ENCODE measurements at regions not wholly inside any gene's neighbourhood (a gene's known extent, or its start where the extent isn't known, plus 50 kb on each side); places are given as distances from the start of the nearest gene placed in this dataset.

DNA sequence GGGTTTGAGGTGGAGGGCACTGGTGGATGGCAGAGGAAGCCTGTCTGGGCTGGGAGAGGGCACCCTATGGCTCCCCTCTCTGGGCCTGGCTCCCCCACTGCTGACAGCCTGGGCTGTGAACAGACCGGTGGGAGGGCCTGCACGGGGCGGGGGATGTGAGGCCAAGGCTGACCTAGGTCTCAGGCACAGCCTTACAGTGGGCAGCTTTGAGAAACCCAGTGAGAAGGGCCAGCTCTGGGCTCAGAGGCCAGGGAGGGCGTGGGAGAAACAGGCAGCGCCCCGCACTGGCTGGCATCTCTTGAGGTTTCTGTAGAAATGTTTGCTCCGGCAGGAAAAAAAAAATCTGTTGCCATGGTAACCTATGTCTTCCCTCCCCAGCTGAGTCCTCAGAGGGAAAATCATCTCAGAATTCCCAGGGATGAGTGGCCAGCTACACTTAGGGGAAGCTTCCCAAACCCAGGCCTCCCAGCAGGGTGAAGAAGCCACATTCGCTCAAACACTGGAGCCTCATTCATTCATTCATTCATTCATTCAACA, 71.7 kb upstream of the TAF1B start:
- H3K27me3 ChIP-seq (ENCODE audit: control insufficient read depth, insufficient read depth, low read length): no peaks in the 10 kb centered on the region
- CTCF ChIA-PET: interaction anchor here (0.9 to 1.4 kb wide), 3 partner anchors 11 to 28 kb away, joined by 4 to 7 read pairs (median 6); no protein-coding TSS in a partner anchor
- in situ Hi-C loops (cut with HindIII; ENCODE audit: low pct_unique_long_range_greater_than_20kb, low sequenced_read_pairs) (no loop called here), intact Hi-C loops (cut with micrococcal nuclease; ENCODE audit: unreplicated experiment) (no loop called here)
- TF ChIP-seq CTCF (IDR thresholded peaks at IDR 0.05): no peak
- no peak for TF ChIP-seq POLR2AphosphoS5 (IDR thresholded peaks at IDR 0.05; ENCODE audit: low read depth, low read length)
- TF ChIP-seq TCF7L2 (IDR thresholded peaks at IDR 0.05; ENCODE audit: low read depth, low read length): no peak
- TF ChIP-seq SIN3A (IDR thresholded peaks at IDR 0.05; ENCODE audit: borderline replicate concordance, insufficient read depth, low read depth, low read length): no peak
- TF ChIP-seq REST (IDR thresholded peaks at IDR 0.05; ENCODE audit: insufficient read depth in 1 of 2, low read depth in 2 of 2, low read length in 1 of 2): no peak
- no peak overlapping the region for H3K4me3 ChIP-seq (ENCODE audit: low read depth in 2 of 2, low read length in 2 of 2)
- BruUV-seq (replicated peaks): no TSS peak
- H3K4me1 ChIP-seq (ENCODE audit: control insufficient read depth, insufficient read depth, low read length): peaks cover 15% of the 10 kb centered on the region
- ATAC-seq (peak; percentile 18; the same call in 1 of the 2 replicates), DNase-seq (ENCODE audit: low read depth, low spot score) (no peak)
- H3K36me3 ChIP-seq (ENCODE audit: control insufficient read depth, insufficient read depth, low read length): no peaks in the 10 kb centered on the region
- H3K9me3 ChIP-seq (ENCODE audit: control insufficient read depth, insufficient read depth, low read depth, low read length): no peaks in the 10 kb centered on the region
- no peak overlapping the region; the same call in 1 of the 2 replicates for H3K27ac ChIP-seq (ENCODE audit: low read length)
- POLR2A ChIA-PET: interaction anchor here (0.5 kb wide), 1 partner anchor 16 kb away, joined by 7 read pairs; no protein-coding TSS in a partner anchor

GRCh38 chr2:9772035-9772998, 71.0 kb upstream of the TAF1B start:
- no peaks in the 10 kb centered on the region for H3K27me3 ChIP-seq (ENCODE audit: control insufficient read depth, insufficient read depth, low read length)
- in situ Hi-C loops (cut with HindIII; ENCODE audit: low pct_unique_long_range_greater_than_20kb, low sequenced_read_pairs) (no loop called here), intact Hi-C loops (cut with micrococcal nuclease; ENCODE audit: unreplicated experiment) (no loop called here)
- H3K9me3 ChIP-seq (ENCODE audit: control insufficient read depth, insufficient read depth, low read depth, low read length): no peaks in the 10 kb centered on the region
- no peak overlapping the region for H3K27ac ChIP-seq (ENCODE audit: low read length)
- no peak for TF ChIP-seq CTCF (IDR thresholded peaks at IDR 0.05)
- no peak for TF ChIP-seq TCF7L2 (IDR thresholded peaks at IDR 0.05; ENCODE audit: low read depth, low read length)
- no peak for TF ChIP-seq SIN3A (IDR thresholded peaks at IDR 0.05; ENCODE audit: borderline replicate concordance, insufficient read depth, low read depth, low read length)
- TF ChIP-seq REST (IDR thresholded peaks at IDR 0.05; ENCODE audit: insufficient read depth in 1 of 2, low read depth in 2 of 2, low read length in 1 of 2): no peak
- no peak for TF ChIP-seq POLR2AphosphoS5 (IDR thresholded peaks at IDR 0.05; ENCODE audit: low read depth, low read length)
- H3K4me3 ChIP-seq (ENCODE audit: low read depth in 2 of 2, low read length in 2 of 2): no peak overlapping the region
- no TSS peak for BruUV-seq (replicated peaks)
- ATAC-seq: no peak
- ChIA-PET CTCF (interaction anchor here (0.9 kb wide), 1 partner anchor 27 kb away, joined by 6 read pairs; no protein-coding TSS in a partner anchor), POLR2A (no interaction called here)
- H3K4me1 ChIP-seq (ENCODE audit: control insufficient read depth, insufficient read depth, low read length): peaks cover 15% of the 10 kb centered on the region
- H3K36me3 ChIP-seq (ENCODE audit: control insufficient read depth, insufficient read depth, low read length): no peaks in the 10 kb centered on the region
- no peak for DNase-seq (ENCODE audit: low read depth, low spot score)

Data from Panc1 (cell line).